ENCODE measurements at regions not wholly inside any gene's neighbourhood (a gene's known extent, or its start where the extent isn't known, plus 50 kb on each side); places are given as distances from the start of the nearest gene placed in this dataset.

- Histone ChIP-seq H3K4me3 (no peak overlapping the region), H3K4me1 (no peaks in the 10 kb centered on the region), H3K27me3 (no peaks in the 10 kb centered on the region), H3K9me3 (peaks cover 0 to 3% (median 0%) of the 10 kb centered on the region in 12 donors), H3K36me3 (no peaks in the 10 kb centered on the region), H3K27ac (no peak overlapping the region)
- WGBS, 4 donors, result 61 to 69% (median 64%) methylated on average over 5 of the region's 5 CpGs
- no peak for ATAC-seq
- intact Hi-C loops (cut with DNase I), result no loop called here
- TF ChIP-seq, protein P1, sequence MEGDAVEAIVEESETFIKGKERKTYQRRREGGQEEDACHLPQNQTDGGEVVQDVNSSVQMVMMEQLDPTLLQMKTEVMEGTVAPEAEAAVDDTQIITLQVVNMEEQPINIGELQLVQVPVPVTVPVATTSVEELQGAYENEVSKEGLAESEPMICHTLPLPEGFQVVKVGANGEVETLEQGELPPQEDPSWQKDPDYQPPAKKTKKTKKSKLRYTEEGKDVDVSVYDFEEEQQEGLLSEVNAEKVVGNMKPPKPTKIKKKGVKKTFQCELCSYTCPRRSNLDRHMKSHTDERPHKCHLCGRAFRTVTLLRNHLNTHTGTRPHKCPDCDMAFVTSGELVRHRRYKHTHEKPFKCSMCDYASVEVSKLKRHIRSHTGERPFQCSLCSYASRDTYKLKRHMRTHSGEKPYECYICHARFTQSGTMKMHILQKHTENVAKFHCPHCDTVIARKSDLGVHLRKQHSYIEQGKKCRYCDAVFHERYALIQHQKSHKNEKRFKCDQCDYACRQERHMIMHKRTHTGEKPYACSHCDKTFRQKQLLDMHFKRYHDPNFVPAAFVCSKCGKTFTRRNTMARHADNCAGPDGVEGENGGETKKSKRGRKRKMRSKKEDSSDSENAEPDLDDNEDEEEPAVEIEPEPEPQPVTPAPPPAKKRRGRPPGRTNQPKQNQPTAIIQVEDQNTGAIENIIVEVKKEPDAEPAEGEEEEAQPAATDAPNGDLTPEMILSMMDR (IDR thresholded peaks at IDR 0.05), result no peak
- TF ChIP-seq POLR2A (IDR thresholded peaks at IDR 0.05), result no peak
- no peak for DNase-seq
Observed at GRCh38 chr11:93957397-93957952, 63.7 kb upstream of the HEPHL1 start.

- Histone ChIP-seq H3K4me1 (no peaks in the 10 kb centered on the region), H3K27me3 (no peaks in the 10 kb centered on the region), H3K9me3 (peaks cover 0 to 3% (median 0%) of the 10 kb centered on the region in 12 donors), H3K4me3 (no peak overlapping the region), H3K27ac (no peak overlapping the region), H3K36me3 (no peaks in the 10 kb centered on the region)
- TF ChIP-seq POLR2A (IDR thresholded peaks at IDR 0.05), result no peak
- TF ChIP-seq, protein P1 (IDR thresholded peaks at IDR 0.05), result no peak
- WGBS, 4 donors, result 73 to 84% (median 79%) methylated on average over 3 of the region's 3 CpGs
- intact Hi-C loops (cut with DNase I), result no loop called here
- ATAC-seq (no peak), DNase-seq (no peak)
Observed at GRCh38 chr11:93958991-93959390, 62.2 kb upstream of the HEPHL1 start.

DNA sequence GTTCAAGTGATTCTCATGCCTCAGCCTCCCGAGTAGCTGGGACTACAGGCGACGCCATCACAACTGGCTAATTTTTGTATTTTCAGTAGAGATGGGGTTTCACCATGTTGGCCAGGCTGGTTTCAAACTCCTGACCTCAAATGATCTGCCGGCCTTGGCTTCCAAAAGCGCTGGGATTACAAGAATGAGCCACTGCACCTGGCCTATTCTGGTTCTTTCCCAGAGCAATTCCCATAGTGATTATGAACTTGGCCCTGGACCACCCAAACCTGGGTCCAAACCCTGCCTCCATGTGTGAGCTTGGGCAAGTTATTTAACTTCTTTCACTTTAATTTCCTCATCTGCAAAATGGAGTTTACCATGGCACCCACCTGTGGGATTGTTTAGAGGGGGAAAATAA, 61.5 kb upstream of the HEPHL1 start:
- Histone ChIP-seq H3K27me3 (no peaks in the 10 kb centered on the region), H3K27ac (no peak overlapping the region), H3K9me3 (peaks cover 0 to 3% (median 0%) of the 10 kb centered on the region in 12 donors), H3K4me3 (no peak overlapping the region), H3K4me1 (no peaks in the 10 kb centered on the region), H3K36me3 (no peaks in the 10 kb centered on the region)
- intact Hi-C loops (cut with DNase I), result no loop called here
- 63 to 93% (median 78%) methylated on average over 5 of the region's 5 CpGs for WGBS, 4 donors
- TF ChIP-seq, protein P1 (IDR thresholded peaks at IDR 0.05), result no peak
- no peak for TF ChIP-seq POLR2A (IDR thresholded peaks at IDR 0.05)
- no peak for ATAC-seq
- DNase-seq, result no peak

- 67 to 82% (median 74%) methylated on average over 2 of the region's 2 CpGs for WGBS, 4 donors
- Histone ChIP-seq H3K9me3 (no peaks in the 10 kb centered on the region), H3K36me3 (no peaks in the 10 kb centered on the region), H3K4me1 (no peaks in the 10 kb centered on the region), H3K4me3 (no peak overlapping the region), H3K27ac (no peak overlapping the region), H3K27me3 (no peaks in the 10 kb centered on the region)
- intact Hi-C loops (cut with DNase I), result no loop called here
- no peak for DNase-seq
- TF ChIP-seq, protein P1 (IDR thresholded peaks at IDR 0.05), result no peak
- TF ChIP-seq POLR2A (IDR thresholded peaks at IDR 0.05), result no peak
- ATAC-seq, result no peak
Observed at GRCh38 chr11:93963072-93963471, 58.1 kb upstream of the HEPHL1 start.

Data from heart left ventricle (tissue), 16 donors.